ENCODE measurements at regions not wholly inside any gene's neighbourhood (a gene's known extent, or its start where the extent isn't known, plus 50 kb on each side); places are given as distances from the start of the nearest gene placed in this dataset.

- TF ChIP-seq CTCF (conservative IDR thresholded peaks at IDR 0.05) = no peak
- H3K27ac Mint-ChIP-seq = no peak overlapping the region
- no peaks in the 10 kb centered on the region for H3K27me3 Mint-ChIP-seq
- no peaks in the 10 kb centered on the region for H3K36me3 Mint-ChIP-seq
- H3K4me3 Mint-ChIP-seq = no peak overlapping the region
- H3K4me1 Mint-ChIP-seq (ENCODE audit: unreplicated experiment) = no peaks in the 10 kb centered on the region
- DNase-seq (ENCODE audit: extremely low spot score, unreplicated experiment) = no peak
- no peaks in the 10 kb centered on the region for H3K9me3 Mint-ChIP-seq
These were observed 222.4 kb upstream of the CD96 start for GRCh38 chr3:111319598-111319997.

- TF ChIP-seq CTCF (conservative IDR thresholded peaks at IDR 0.05) = no peak
- peaks cover 5% of the 10 kb centered on the region for H3K9me3 Mint-ChIP-seq
- no peaks in the 10 kb centered on the region for H3K27me3 Mint-ChIP-seq
- no peak for DNase-seq (ENCODE audit: extremely low spot score, unreplicated experiment)
- H3K27ac Mint-ChIP-seq = no peak overlapping the region
- H3K36me3 Mint-ChIP-seq = no peaks in the 10 kb centered on the region
- no peaks in the 10 kb centered on the region for H3K4me1 Mint-ChIP-seq (ENCODE audit: unreplicated experiment)
- no peak overlapping the region for H3K4me3 Mint-ChIP-seq
These were observed 220.2 kb upstream of the CD96 start for GRCh38 chr3:111321786-111322185.

- H3K36me3 Mint-ChIP-seq = no peaks in the 10 kb centered on the region
- no peaks in the 10 kb centered on the region for H3K27me3 Mint-ChIP-seq
- no peaks in the 10 kb centered on the region for H3K4me1 Mint-ChIP-seq (ENCODE audit: unreplicated experiment)
- peaks cover 5% of the 10 kb centered on the region for H3K9me3 Mint-ChIP-seq
- no peak overlapping the region for H3K27ac Mint-ChIP-seq
- H3K4me3 Mint-ChIP-seq = no peak overlapping the region
- no peak for TF ChIP-seq CTCF (conservative IDR thresholded peaks at IDR 0.05)
- no peak for DNase-seq (ENCODE audit: extremely low spot score, unreplicated experiment)
These were observed 219.0 kb upstream of the CD96 start for GRCh38 chr3:111323019-111323418.

GRCh38 chr3:111324151-111324550, 217.8 kb upstream of the CD96 start:
- no peak overlapping the region for H3K27ac Mint-ChIP-seq
- no peaks in the 10 kb centered on the region for H3K27me3 Mint-ChIP-seq
- no peak for DNase-seq (ENCODE audit: extremely low spot score, unreplicated experiment)
- no peak overlapping the region for H3K4me3 Mint-ChIP-seq
- no peak for TF ChIP-seq CTCF (conservative IDR thresholded peaks at IDR 0.05)
- peaks cover 5% of the 10 kb centered on the region for H3K9me3 Mint-ChIP-seq
- H3K36me3 Mint-ChIP-seq = no peaks in the 10 kb centered on the region
- no peaks in the 10 kb centered on the region for H3K4me1 Mint-ChIP-seq (ENCODE audit: unreplicated experiment)

- H3K4me1 Mint-ChIP-seq (ENCODE audit: unreplicated experiment) = no peaks in the 10 kb centered on the region
- no peaks in the 10 kb centered on the region for H3K36me3 Mint-ChIP-seq
- H3K4me3 Mint-ChIP-seq = no peak overlapping the region
- H3K27me3 Mint-ChIP-seq = no peaks in the 10 kb centered on the region
- no peak for DNase-seq (ENCODE audit: extremely low spot score, unreplicated experiment)
- no peak for TF ChIP-seq CTCF (conservative IDR thresholded peaks at IDR 0.05)
- no peak overlapping the region for H3K27ac Mint-ChIP-seq
- peaks cover 5% of the 10 kb centered on the region for H3K9me3 Mint-ChIP-seq
These were observed 217.4 kb upstream of the CD96 start for GRCh38 chr3:111324645-111325044.

GRCh38 chr3:111325160-111325718, 216.8 kb upstream of the CD96 start:
- Mint-ChIP-seq H3K27me3 (no peaks in the 10 kb centered on the region), H3K4me3 (no peak overlapping the region), H3K9me3 (peaks cover 5% of the 10 kb centered on the region), H3K36me3 (no peaks in the 10 kb centered on the region), H3K27ac (no peak overlapping the region), H3K4me1 (ENCODE audit: unreplicated experiment) (no peaks in the 10 kb centered on the region)
- TF ChIP-seq CTCF (conservative IDR thresholded peaks at IDR 0.05) = no peak
- DNase-seq (ENCODE audit: extremely low spot score, unreplicated experiment) = no peak

Data from type B pancreatic cell (in vitro differentiated cells).